ENCODE measurements at regions not wholly inside any gene's neighbourhood (a gene's known extent, or its start where the extent isn't known, plus 50 kb on each side); places are given as distances from the start of the nearest gene placed in this dataset.

- TF ChIP-seq CTCF (IDR thresholded peaks at IDR 0.05) (no peak), POLR2A (IDR thresholded peaks at IDR 0.05) (no peak)
These were observed 934.8 kb upstream of the GYPC start for GRCh38 chr2:125721072-125721721.
